ENCODE measurements at regions not wholly inside any gene's neighbourhood (a gene's known extent, or its start where the extent isn't known, plus 50 kb on each side); places are given as distances from the start of the nearest gene placed in this dataset.
"Not testable (repeated sequence)": the region's sequence is repeated elsewhere in the genome, so short reads cannot be mapped to it uniquely, and the experiment has no call there.

DNA sequence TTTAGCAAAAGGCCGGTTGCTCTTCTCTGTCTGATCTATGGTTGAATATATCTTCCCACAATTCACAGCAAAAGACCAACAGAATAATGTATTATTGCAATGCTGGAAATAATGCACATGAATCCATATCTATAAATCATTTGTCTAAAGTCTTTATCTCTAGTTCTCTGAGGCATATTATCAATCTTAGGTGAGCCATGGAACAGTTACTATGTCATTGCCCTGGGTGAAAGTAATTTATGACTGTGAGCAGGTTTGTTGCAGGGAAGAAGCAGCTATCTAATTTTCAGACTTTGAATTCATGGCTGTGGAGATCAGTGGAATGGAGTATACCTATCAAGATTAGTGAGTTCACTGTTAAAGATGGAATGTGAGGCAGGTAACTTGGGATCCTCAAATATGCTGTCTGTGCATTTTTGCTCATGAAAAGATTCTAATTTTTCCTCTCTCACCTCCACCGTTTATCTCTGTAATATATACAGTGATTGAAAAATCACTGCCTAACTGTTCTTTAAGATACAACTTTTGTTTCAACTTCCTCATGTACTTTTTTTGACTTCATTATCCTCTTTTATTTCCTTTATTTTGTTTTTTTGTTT lies 256.8 kb upstream of the ARSJ start:
- in situ Hi-C loops (cut with MboI; ENCODE audit: low sequenced_read_pairs): no loop called here

DNA sequence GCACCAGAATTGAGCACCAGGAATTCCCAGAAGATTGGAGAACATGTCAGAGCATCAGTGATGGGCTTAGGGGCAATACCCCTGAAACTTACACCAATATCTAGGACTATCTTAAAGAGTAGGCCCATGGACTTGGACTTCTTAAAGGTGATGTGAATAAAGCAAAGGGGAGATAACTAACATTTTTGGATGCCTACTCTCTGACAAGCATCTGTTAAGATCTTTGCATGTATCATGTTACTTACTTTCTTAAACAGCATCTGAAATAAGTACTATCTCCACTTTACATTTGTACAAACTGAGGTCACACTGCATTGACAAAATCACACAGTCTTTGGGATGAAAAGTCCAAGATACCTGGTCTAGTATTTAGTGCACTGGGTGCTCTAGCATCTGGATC lies 258.6 kb upstream of the ARSJ start:
- in situ Hi-C loops (cut with MboI; ENCODE audit: low sequenced_read_pairs): no loop called here

DNA sequence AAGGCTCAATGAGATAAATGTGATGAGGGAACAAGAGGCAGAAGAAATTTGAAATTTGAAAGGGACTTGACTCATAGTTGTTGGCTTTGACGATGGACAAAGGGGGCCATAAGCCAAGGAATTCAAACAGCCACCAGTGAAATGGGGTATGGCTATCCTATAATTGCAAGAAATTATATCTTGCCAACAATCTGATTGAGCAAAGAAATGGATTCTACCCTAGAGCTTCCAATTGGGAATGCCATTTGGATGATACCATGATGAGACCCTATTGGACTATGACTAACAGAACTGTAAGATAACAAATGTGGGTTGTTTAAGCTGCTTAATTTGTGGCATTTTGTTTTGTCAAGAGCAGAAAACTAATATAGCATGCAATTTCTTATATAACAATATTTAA lies 270.1 kb upstream of the ARSJ start:
- in situ Hi-C loops (cut with MboI; ENCODE audit: low sequenced_read_pairs): no loop called here

DNA sequence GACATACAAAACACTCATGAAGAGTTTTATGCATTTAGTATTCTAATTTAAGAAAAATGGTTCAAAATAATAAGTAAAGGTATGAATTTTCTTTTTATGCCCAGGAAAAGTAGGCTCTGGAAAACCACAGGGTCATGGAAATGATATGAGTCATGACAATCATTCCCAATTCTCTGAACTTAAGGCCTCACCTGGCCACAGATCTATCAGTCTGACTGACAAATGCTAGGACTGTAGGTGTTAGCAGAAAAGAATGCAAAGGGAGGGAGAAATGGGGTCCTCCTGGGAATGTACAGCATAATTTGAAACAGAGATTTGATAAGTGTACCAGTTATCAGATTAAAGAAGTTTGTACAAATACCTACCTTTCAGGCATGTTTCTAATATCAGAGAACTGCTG lies 270.5 kb upstream of the ARSJ start:
- in situ Hi-C loops (cut with MboI; ENCODE audit: low sequenced_read_pairs): no loop called here

DNA sequence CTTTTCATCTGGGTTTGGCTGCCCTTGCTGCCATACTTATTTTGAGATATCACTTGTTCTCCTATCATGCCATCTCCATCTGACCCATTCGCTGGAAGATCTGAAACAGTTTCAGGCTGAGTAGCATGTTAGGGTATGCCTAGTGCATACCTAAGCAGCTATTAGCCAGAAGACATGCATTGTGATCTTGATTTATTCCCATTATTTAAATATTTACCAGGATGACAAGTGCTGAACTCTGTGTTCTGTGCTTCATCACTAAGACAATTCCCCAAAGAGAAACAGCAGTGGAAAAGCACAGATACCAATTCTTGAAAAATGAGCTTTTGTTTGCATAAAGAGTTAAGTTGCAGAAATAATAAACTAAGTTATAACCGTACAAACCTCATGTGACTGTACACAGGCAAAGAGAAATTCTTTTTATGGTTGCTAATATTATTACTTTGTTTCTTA lies 271.0 kb upstream of the ARSJ start:
- in situ Hi-C loops (cut with MboI; ENCODE audit: low sequenced_read_pairs): no loop called here

DNA sequence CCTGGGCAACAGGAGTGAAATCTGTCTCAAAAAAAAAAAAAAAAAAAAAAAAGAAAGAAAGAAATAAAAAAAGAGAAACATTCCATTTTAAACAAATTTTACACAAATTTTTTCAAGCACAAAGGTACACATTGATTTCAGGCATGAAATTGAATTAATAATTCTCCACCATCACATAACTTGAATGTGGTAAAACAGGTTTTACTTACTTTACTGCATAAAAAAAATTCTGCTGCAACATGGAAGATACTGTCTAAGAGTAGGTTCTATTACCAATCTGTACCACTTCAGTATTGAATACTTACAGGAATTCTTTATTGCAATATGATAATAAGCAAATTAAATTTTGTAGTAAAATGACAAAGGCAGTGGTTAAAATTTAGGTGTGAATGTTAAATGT lies 271.6 kb upstream of the ARSJ start:
- in situ Hi-C loops (cut with MboI; ENCODE audit: low sequenced_read_pairs): no loop called here

DNA sequence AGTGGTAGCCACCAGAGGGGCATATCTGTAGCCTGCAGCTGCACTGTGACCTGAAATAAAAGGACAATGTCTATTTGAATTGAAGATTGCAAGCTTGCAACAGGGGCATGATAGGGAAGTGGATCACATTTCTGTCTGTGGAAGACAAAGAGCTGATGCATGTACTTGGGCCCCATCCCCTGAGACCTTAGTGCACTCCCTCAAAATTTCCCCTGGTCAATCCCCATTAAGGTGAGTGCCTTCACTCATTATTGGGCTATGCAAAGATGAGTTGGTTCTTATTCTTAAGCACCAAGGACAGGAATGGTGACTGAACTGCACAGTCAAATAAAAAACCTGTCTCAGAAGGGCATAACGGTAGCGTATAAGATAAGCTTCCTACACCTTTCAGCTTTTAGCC lies 273.1 kb upstream of the ARSJ start:
- in situ Hi-C loops (cut with MboI; ENCODE audit: low sequenced_read_pairs): no loop called here

DNA sequence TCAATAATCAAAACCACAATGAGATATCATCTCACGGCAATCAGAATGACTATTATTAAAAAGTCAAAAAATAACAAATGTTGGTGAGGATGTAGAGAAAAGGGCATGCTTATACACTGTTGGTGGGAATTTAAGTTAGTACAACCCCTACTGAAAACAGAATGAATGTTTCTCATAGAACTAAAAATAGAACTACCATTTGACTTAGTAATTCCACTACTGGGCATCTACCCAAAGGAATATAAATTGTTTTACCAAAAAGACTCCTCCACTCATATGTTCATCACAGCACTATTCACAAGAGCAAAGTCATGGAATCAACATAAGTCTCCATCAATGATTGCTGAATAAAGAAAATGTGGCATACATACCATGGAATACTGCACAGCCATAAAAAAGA lies 278.1 kb upstream of the ARSJ start:
- in situ Hi-C loops (cut with MboI; ENCODE audit: low sequenced_read_pairs): no loop called here

DNA sequence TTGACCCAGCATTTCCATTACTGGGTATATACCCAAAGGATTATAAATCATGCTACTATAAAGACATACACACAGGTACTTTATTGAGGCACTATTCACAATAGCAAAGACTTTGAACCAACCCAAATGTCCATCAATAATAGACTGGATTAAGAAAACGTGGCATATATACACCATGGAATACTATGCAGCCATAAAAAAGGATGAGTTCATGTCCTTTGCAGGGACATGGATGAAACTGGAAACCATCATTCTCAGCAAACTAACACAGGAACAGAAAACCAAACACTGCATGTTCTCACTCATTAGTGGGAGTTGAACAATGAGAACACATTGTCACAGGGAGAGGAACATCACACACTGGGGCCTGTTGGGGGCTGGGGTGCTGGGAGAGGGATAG lies 283.0 kb upstream of the ARSJ start:
- in situ Hi-C loops (cut with MboI; ENCODE audit: low sequenced_read_pairs): not testable (repeated sequence)

DNA sequence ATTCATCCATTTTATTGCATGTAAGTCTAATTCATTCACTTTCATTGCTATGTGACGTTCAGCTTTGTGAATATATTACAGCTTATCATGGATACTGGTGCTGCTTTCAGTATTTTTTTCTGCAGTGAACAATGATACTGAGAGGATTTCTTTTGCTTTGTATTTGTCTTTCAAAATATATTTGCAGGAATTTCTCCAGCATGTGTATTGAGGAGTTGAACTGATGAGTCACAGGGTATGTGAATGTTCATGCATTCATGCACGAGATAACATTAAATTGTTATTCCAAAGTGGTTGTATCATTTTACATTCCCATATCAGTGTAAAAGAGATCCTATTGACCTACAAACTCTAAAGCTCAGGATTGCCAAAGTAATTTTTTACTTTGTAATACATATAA lies 283.8 kb upstream of the ARSJ start:
- in situ Hi-C loops (cut with MboI; ENCODE audit: low sequenced_read_pairs): no loop called here

DNA sequence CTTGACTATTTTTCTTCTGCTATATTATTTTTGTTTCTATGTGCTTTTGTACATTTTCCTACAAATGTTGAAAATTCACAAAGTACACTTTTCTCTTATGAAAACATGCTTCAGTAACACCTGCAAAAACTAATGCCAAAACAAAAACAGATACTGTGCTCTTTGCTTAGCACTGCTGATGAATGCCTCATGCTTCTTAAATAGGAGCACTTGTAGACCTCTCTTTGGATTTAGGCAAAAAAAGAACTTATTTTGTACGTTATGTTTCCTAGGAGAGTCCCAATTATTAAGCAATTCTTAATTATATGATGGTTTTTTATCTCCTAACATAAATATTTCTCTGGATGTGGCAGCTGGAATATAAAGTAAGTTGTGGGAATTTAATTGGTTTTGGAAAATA lies 285.0 kb upstream of the ARSJ start:
- in situ Hi-C loops (cut with MboI; ENCODE audit: low sequenced_read_pairs): no loop called here

DNA sequence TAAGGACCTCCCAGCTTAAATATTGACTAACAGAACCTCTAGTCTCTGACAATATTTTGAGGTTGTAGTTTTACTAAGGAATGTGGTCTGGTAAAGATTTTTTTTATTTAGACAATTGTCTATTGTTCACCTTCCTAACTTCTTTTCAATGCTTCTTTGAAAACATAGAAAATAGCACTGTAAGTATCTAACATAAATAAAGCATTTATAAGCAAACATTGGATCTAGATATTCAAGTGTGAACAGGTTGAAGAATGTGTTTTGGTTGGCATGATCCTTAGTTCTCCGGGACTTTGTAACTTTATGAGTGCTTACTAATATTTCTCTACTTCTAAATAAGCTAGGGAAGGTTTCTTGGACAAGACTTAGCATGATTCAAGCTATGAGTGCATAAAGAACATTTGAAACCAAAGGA lies 285.4 kb upstream of the ARSJ start:
- in situ Hi-C loops (cut with MboI; ENCODE audit: low sequenced_read_pairs): no loop called here

DNA sequence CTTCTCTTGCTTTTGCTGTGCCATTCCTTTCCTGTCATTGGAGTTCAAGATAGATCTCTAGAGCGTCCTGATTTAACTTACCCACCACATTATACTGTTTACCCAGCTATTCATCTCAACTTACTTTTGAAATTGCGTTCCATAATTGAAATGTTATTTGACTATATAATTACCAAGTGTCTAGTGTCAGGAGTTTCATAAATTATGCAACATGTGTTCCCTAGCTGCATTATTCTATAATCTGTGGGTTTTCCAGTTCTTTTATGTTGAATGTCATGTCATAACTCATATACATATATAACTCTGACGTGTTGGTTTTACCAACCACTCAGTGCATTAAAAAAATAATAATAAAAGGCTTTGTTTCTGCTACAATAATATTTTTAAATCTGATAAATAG lies 285.9 kb upstream of the ARSJ start:
- in situ Hi-C loops (cut with MboI; ENCODE audit: low sequenced_read_pairs): no loop called here

DNA sequence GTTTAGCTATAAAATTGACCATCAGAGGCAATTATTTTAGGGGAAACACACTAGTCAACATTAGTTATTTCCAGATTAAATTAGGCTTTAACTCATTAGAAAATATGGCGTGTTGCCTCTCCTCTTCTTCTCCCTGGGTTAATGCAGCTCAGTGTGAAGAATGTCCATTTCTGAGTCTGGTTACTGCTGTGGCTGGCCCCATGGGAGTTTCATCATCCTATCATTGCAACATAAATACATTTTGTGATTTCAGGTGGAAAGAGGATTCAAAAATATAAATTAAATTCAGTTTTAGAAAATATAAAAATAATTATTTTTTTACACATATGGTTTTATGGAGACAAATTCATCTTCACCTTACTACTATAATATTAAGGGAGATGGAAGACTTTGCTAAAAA lies 288.5 kb upstream of the ARSJ start:
- in situ Hi-C loops (cut with MboI; ENCODE audit: low sequenced_read_pairs): no loop called here

DNA sequence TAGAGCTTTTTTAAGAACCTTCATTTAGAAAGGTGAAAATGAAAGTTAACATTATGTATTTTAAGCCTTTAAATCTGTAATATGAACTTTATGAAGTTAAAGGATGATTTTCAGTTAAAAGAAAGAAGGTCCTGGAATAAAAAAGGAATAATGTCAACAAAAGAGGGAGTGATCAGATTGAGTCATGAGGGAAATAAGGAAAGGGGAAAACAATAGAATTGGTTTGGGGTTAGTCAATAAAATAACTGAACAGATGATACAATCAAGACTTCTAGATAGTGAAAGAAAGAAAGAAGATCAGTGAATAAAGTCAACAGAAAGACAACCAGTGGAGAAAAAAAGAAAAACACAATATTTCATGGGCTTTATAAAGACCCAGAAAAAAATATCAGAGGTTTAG lies 291.6 kb upstream of the ARSJ start:
- in situ Hi-C loops (cut with MboI; ENCODE audit: low sequenced_read_pairs): no loop called here

DNA sequence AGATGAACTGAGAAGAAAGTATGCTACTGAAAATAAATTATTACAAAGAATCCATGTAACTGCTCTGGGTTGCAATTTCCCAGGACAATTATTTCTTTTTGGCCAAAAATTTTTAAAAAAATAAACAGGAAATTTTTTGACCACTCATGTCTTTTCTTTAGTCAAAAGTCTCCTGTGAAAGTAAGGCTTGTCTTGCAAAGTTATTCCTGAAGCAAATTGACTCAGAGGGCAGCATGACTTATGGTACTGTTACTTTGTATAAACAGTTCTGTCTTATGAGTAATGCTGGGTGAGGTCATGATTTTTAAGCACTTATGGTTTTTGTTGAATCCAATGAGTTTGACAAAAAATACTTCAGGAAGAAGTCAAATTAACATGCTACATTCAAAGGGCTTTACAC lies 292.8 kb upstream of the ARSJ start:
- in situ Hi-C loops (cut with MboI; ENCODE audit: low sequenced_read_pairs): no loop called here

DNA sequence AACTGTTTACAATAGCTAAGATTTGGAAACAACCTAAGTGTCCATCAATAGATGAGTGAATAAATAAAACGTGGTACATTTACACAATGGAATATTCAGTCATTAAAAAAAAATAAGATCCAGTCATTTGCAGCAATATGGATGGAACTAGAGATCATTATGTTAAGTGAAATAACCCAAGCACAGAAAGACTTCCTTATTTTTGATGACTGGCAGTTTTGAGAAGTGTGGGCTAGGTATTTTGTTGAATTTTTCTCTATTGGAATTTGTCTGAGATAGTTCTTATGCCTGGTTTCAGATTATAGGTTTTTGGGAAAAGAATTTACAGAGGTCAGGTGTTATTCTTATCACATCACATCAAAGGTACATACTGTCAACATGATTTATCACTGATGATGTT lies 293.8 kb upstream of the ARSJ start:
- in situ Hi-C loops (cut with MboI; ENCODE audit: low sequenced_read_pairs): no loop called here

DNA sequence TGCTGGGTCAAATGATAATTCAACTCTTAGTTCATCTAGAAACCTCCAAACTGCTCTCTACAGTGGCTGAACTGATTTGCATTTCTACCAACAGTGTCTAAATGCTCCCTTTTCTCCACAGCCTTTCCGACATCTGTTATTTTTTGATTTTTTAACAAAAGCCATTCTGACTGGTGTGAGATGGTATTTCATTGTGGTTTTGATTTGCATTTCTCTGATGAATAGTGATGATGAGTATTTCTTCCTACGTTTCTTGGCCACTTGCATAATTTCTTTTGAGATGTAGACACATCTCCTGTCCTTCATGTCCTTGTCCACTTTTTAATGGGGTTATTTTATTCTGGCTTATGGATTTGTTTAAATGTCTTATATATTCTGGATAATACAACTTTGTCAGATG lies 298.2 kb upstream of the ARSJ start:
- in situ Hi-C loops (cut with MboI; ENCODE audit: low sequenced_read_pairs): no loop called here

DNA sequence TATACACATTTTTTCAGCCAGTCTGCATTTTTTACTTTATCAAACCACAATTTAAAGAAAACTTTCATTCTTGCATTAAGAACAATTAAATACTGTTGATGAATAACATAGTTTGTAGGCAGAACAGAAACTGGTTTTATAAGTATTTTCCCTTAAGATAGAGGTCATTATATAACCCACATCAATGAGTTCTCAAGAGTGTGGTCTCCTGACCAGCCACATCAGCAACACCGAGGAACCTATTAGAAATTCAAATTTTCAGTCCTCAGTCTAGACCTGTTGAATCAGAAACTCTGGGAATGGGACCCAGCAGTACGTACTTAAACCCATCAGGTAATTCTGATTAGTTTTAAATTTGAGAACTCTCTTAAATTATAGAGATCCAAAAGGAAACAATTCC lies 299.6 kb upstream of the ARSJ start:
- in situ Hi-C loops (cut with MboI; ENCODE audit: low sequenced_read_pairs): no loop called here

DNA sequence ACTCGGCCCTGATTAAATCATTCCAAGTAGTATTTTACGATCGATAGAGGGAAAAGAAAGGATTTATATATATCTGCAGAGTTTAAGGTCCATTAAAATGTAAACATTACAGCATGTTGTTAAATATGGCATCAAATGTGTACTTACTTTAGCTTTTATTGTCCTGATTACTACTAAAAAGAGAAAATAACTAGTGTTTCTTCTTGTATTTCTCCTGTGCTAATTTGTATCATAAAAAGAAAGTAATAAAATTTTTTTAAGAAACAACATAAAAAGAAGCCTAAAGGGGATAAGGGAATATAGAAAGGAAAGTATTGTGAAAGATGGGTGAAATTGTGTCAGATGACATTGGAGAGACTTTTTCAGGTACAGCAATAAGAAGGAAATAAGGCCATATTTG lies 300.3 kb upstream of the ARSJ start:
- in situ Hi-C loops (cut with MboI; ENCODE audit: low sequenced_read_pairs): no loop called here

DNA sequence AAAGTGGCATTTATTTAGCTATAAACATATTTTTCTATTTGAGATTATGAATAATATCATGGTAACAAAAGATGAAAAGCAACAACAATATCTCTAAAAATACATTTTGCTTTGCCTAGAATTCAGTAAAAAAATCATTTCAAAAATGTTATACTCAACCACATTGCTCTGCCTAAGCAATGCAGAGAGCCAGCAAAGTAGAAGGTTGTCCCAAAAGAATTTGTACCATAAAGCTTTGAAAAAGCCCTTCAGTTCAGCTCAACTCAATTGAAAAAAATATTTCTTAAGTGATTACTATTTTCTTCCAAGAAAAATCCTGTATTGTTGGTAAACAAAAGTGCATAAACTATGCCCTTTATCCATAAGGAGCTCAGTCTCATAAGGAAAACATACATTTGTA lies 301.2 kb upstream of the ARSJ start:
- in situ Hi-C loops (cut with MboI; ENCODE audit: low sequenced_read_pairs): no loop called here

DNA sequence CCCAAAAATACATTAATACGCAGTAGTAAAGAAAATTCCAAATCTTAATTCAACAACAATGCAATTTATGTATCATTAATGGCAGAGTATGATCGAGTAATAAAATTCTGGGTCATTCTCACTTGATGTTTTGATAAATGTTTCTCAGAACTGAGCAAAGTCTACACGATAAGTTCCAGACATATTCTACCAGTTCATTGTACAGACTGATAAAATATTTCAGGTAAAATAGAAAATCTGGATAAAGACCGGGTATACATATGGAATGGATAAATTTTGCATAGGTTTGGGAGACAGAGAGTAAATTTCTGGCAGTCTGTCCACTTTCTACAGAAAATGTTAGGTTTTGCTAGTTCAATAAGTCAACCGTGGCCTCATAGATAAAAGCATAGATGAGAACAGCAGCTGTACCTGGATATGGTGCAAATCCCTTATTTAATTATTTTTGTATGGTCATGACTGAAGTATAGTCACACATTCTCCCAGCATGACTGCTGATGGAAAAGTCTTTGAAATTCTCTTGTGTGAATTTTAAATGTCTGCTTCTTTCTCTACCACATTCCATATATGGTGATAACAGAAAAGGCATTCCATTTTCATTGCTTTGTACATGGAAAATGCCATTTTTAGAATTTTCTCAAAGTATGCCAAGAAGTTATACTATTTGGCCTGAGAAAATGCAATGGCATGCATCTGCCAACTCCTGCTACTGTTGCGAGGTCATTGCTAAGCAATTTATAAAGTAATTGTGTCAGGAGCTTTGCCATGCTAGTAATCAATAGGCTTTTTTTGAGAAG lies 301.9 kb upstream of the ARSJ start:
- in situ Hi-C loops (cut with MboI; ENCODE audit: low sequenced_read_pairs): no loop called here

DNA sequence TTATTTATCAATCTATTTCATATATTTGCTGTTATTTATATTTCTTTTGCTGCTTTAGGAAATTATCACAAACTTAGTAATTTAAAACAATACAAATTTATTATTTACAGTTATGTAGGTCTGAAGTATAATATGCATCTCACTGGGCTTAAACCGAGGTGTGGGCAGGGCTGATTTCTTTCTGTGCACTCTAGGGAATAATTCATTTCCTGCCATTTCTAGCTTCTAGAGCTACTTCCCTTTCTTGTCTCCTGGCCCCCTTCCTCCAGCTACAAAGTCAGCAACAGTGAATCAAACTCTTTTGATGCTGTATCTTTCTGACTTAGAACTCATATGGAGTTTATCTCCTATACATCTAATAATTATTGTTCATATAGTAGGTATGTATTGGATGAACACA lies 303.5 kb upstream of the ARSJ start:
- in situ Hi-C loops (cut with MboI; ENCODE audit: low sequenced_read_pairs): no loop called here
